Neural progenitor cell (in vitro differentiated cells): ENCODE measurements at regions not wholly inside any gene's neighbourhood (a gene's known extent, or its start where the extent isn't known, plus 50 kb on each side); places are given as distances from the start of the nearest gene placed in this dataset.

Source experiments
- DNase-seq: peaks from one replicate; pipeline ENCODE4 v3.0.0-alpha.2; 2016; ENCODE audit warnings: low spot score
- H2AFZ ChIP-seq: fragments of 200-600 bp; sonication (generic); replicated peaks from 2 replicates; pipeline ENCODE4 v1.6.1; 2016; ENCODE audit warnings: antibody characterized with exemption
- H3F3A ChIP-seq: fragments of 200-600 bp; sonication (generic); 2 replicates; pipeline ENCODE4 v1.6.1; 2016; ENCODE audit warnings: antibody characterized with exemption, low read depth
- H3K27ac ChIP-seq: fragments of 200-600 bp; sonication (generic); 2 replicates; pipeline ENCODE4 v1.5.1; 2016; ENCODE audit warnings: mild to moderate bottlenecking
- H3K27me3 ChIP-seq: fragments of 200-600 bp; sonication (generic); 2 replicates; pipeline ENCODE4 v1.6.1; 2016; ENCODE audit warnings: mild to moderate bottlenecking, moderate library complexity
- H3K36me3 ChIP-seq: fragments of 200-600 bp; sonication (generic); 2 replicates; pipeline ENCODE4 v1.5.1; 2016
- H3K4me1 ChIP-seq: fragments of 200-600 bp; sonication (generic); 2 replicates; pipeline ENCODE4 v1.6.1; 2016; ENCODE audit warnings: mixed run types
- H3K4me2 ChIP-seq: fragments of 200-600 bp; sonication (generic); 2 replicates; pipeline ENCODE4 v1.6.1; 2016
- H3K4me3 ChIP-seq: fragments of 200-600 bp; sonication (generic); 2 replicates; pipeline ENCODE4 v1.5.1; 2016
- H3K79me2 ChIP-seq: fragments of 200-600 bp; sonication (generic); 2 replicates; pipeline ENCODE4 v1.6.1; 2016; ENCODE audit warnings: low read depth
- H3K9ac ChIP-seq: fragments of 200-600 bp; sonication (generic); 2 replicates; pipeline ENCODE4 v1.6.1; 2016
- H3K9me3 ChIP-seq: fragments of 200-600 bp; sonication (generic); 2 replicates; pipeline ENCODE4 v1.5.1; 2016; ENCODE audit warnings: low read depth
- H4K20me1 ChIP-seq: fragments of 200-600 bp; sonication (generic); 2 replicates; pipeline ENCODE4 v1.6.1; 2016; ENCODE audit warnings: low read depth
- H3K27ac Mint-ChIP-seq: 3 replicates; pipeline ENCODE4 v1.8.0; 2021; ENCODE audit warnings: mixed read lengths
- H3K27me3 Mint-ChIP-seq: 2 replicates; pipeline ENCODE4 v1.8.0; 2022; ENCODE audit warnings: low read depth, mild to moderate bottlenecking, inconsistent platforms, moderate library complexity, mixed read lengths; ENCODE audit not compliant: insufficient read depth
- H3K36me3 Mint-ChIP-seq: 3 replicates; pipeline ENCODE4 v1.8.0; 2021; ENCODE audit warnings: mixed read lengths
- H3K4me1 Mint-ChIP-seq: 3 replicates; pipeline ENCODE4 v1.8.0; 2021; ENCODE audit warnings: mixed read lengths
- H3K4me3 Mint-ChIP-seq: 3 replicates; pipeline ENCODE4 v1.8.0; 2021; ENCODE audit warnings: mild to moderate bottlenecking, moderate library complexity, mixed read lengths
- H3K9me3 Mint-ChIP-seq: 3 replicates; pipeline ENCODE4 v1.8.0; 2020; ENCODE audit warnings: mixed read lengths
- CTCF ChIP-seq: fragments of 200-600 bp; sonication (generic); IDR thresholded peaks from 2 replicates; pipeline ENCODE4 v1.5.1; 2017; ENCODE audit warnings: antibody characterized with exemption, mild to moderate bottlenecking
- EZH2 ChIP-seq: fragments of 200-600 bp; sonication (generic); IDR thresholded peaks from 2 replicates; pipeline ENCODE4 v1.6.1; 2017; ENCODE audit warnings: antibody characterized with exemption, mild to moderate bottlenecking, moderate library complexity
- EZH2phosphoT487 ChIP-seq: fragments of 200-600 bp; sonication (generic); IDR thresholded peaks from 2 replicates; pipeline ENCODE4 v1.6.1; 2017; ENCODE audit warnings: antibody characterized with exemption

- Histone ChIP-seq H3K4me1 (peaks cover 10% of the 10 kb centered on the region), H3K27ac (no peak overlapping the region), H3K9ac (no peak overlapping the region), H3F3A (no peaks in the 10 kb centered on the region), H3K36me3 (no peaks in the 10 kb centered on the region), H3K27me3 (no peaks in the 10 kb centered on the region), H3K9me3 (no peaks in the 10 kb centered on the region), H3K4me3 (no peak overlapping the region), H4K20me1 (no peaks in the 10 kb centered on the region), H3K4me2 (no peak overlapping the region), H2AFZ (peak overlapping the region; percentile 3), H3K79me2 (no peaks in the 10 kb centered on the region)
- H3K4me1 Mint-ChIP-seq: peaks cover 28% of the 10 kb centered on the region
- no peak for DNase-seq
- no peak for TF ChIP-seq EZH2phosphoT487
- TF ChIP-seq CTCF: no peak
- no peak for TF ChIP-seq EZH2
- no peaks in the 10 kb centered on the region for H3K27me3 Mint-ChIP-seq
- no peak overlapping the region for H3K4me3 Mint-ChIP-seq
- H3K9me3 Mint-ChIP-seq: no peaks in the 10 kb centered on the region
- H3K36me3 Mint-ChIP-seq: no peaks in the 10 kb centered on the region
- H3K27ac Mint-ChIP-seq: peak overlapping the region; percentile 87
Measured at GRCh38 chr16:62254372-62254771, 218.1 kb upstream of the CDH8 start.

- H3F3A ChIP-seq: no peaks in the 10 kb centered on the region
- H3K4me3 Mint-ChIP-seq: no peak overlapping the region
- H3K4me2 ChIP-seq: no peak overlapping the region
- no peak for DNase-seq
- peak overlapping the region; percentile 3 for H2AFZ ChIP-seq
- no peaks in the 10 kb centered on the region for H3K9me3 Mint-ChIP-seq
- no peaks in the 10 kb centered on the region for H3K27me3 ChIP-seq
- H3K36me3 Mint-ChIP-seq: no peaks in the 10 kb centered on the region
- no peaks in the 10 kb centered on the region for H4K20me1 ChIP-seq
- TF ChIP-seq EZH2phosphoT487: no peak
- no peak for TF ChIP-seq EZH2
- TF ChIP-seq CTCF: no peak
- H3K9me3 ChIP-seq: no peaks in the 10 kb centered on the region
- no peaks in the 10 kb centered on the region for H3K36me3 ChIP-seq
- H3K79me2 ChIP-seq: no peaks in the 10 kb centered on the region
- peak overlapping the region; percentile 87 for H3K27ac Mint-ChIP-seq
- no peak overlapping the region for H3K4me3 ChIP-seq
- no peak overlapping the region for H3K9ac ChIP-seq
- peaks cover 10% of the 10 kb centered on the region for H3K4me1 ChIP-seq
- no peak overlapping the region for H3K27ac ChIP-seq
- peaks cover 28% of the 10 kb centered on the region for H3K4me1 Mint-ChIP-seq
- no peaks in the 10 kb centered on the region for H3K27me3 Mint-ChIP-seq
Measured at GRCh38 chr16:62253966-62254365, 217.7 kb upstream of the CDH8 start.

GRCh38 chr16:62249069-62249468, 212.8 kb upstream of the CDH8 start:
- no peaks in the 10 kb centered on the region for H3K9me3 ChIP-seq
- H3K4me2 ChIP-seq: no peak overlapping the region
- no peaks in the 10 kb centered on the region for H3K27me3 ChIP-seq
- H3K4me1 ChIP-seq: peaks cover 10% of the 10 kb centered on the region
- H3F3A ChIP-seq: no peaks in the 10 kb centered on the region
- H2AFZ ChIP-seq: no peak overlapping the region
- H3K9me3 Mint-ChIP-seq: no peaks in the 10 kb centered on the region
- TF ChIP-seq EZH2: no peak
- peak; percentile 9 for TF ChIP-seq CTCF
- no peak overlapping the region for H3K27ac Mint-ChIP-seq
- no peaks in the 10 kb centered on the region for H4K20me1 ChIP-seq
- H3K36me3 ChIP-seq: no peaks in the 10 kb centered on the region
- H3K4me3 ChIP-seq: no peak overlapping the region
- no peak overlapping the region for H3K27ac ChIP-seq
- H3K36me3 Mint-ChIP-seq: no peaks in the 10 kb centered on the region
- no peaks in the 10 kb centered on the region for H3K79me2 ChIP-seq
- no peaks in the 10 kb centered on the region for H3K27me3 Mint-ChIP-seq
- no peak overlapping the region for H3K9ac ChIP-seq
- no peak for DNase-seq
- no peak overlapping the region for H3K4me3 Mint-ChIP-seq
- peaks cover 10% of the 10 kb centered on the region for H3K4me1 Mint-ChIP-seq

- Mint-ChIP-seq H3K36me3 (no peaks in the 10 kb centered on the region), H3K27me3 (peaks cover 2% of the 10 kb centered on the region), H3K27ac (no peak overlapping the region), H3K4me3 (no peak overlapping the region), H3K9me3 (no peaks in the 10 kb centered on the region), H3K4me1 (no peaks in the 10 kb centered on the region)
- no peak overlapping the region for H3K9ac ChIP-seq
- H3K79me2 ChIP-seq: no peaks in the 10 kb centered on the region
- no peak overlapping the region for H3K27ac ChIP-seq
- H3K36me3 ChIP-seq: no peaks in the 10 kb centered on the region
- no peaks in the 10 kb centered on the region for H4K20me1 ChIP-seq
- no peak overlapping the region for H3K4me3 ChIP-seq
- no peak overlapping the region for H3K4me2 ChIP-seq
- no peaks in the 10 kb centered on the region for H3K27me3 ChIP-seq
- H3F3A ChIP-seq: no peaks in the 10 kb centered on the region
- no peak for DNase-seq
- no peaks in the 10 kb centered on the region for H3K9me3 ChIP-seq
- peak overlapping the region; percentile 81 for H2AFZ ChIP-seq
- no peak for TF ChIP-seq EZH2
- TF ChIP-seq EZH2phosphoT487: no peak
- no peak for TF ChIP-seq CTCF
- H3K4me1 ChIP-seq: peaks cover 17% of the 10 kb centered on the region
Measured at GRCh38 chr16:62240722-62241121, 204.5 kb upstream of the CDH8 start.
